ENCODE measurements at regions not wholly inside any gene's neighbourhood (a gene's known extent, or its start where the extent isn't known, plus 50 kb on each side); places are given as distances from the start of the nearest gene placed in this dataset.
"Not testable (repeated sequence)": the region's sequence is repeated elsewhere in the genome, so short reads cannot be mapped to it uniquely, and the experiment has no call there.

- peaks cover 4% of the 10 kb centered on the region; the same call in 1 of the 2 replicates for H3K9me3 ChIP-seq (ENCODE audit: control insufficient read depth, insufficient read depth, low read depth, low read length)
- H3K36me3 ChIP-seq (ENCODE audit: control insufficient read depth, insufficient read depth, low read length) = no peaks in the 10 kb centered on the region
- no TSS peak for BruUV-seq (replicated peaks)
- ATAC-seq (no peak), DNase-seq (ENCODE audit: low read depth, low spot score) (no peak)
- no peaks in the 10 kb centered on the region for H3K27me3 ChIP-seq (ENCODE audit: control insufficient read depth, insufficient read depth, low read length)
- no peak overlapping the region for H3K4me3 ChIP-seq (ENCODE audit: low read depth in 2 of 2, low read length in 2 of 2)
- H3K4me1 ChIP-seq (ENCODE audit: control insufficient read depth, insufficient read depth, low read length) = peaks cover 8% of the 10 kb centered on the region
- no peak overlapping the region for H3K27ac ChIP-seq (ENCODE audit: low read length)
- ChIA-PET CTCF (interaction anchor here (0.6 to 0.7 kb wide), 2 partner anchors 11 to 405 kb away, joined by 3 to 5 read pairs; no protein-coding TSS in a partner anchor), POLR2A (no interaction called here)
- intact Hi-C loops (cut with micrococcal nuclease; ENCODE audit: unreplicated experiment) = no loop called here
- in situ Hi-C loops (cut with HindIII; ENCODE audit: low pct_unique_long_range_greater_than_20kb, low sequenced_read_pairs) = no loop called here
- no peak for TF ChIP-seq SIN3A (IDR thresholded peaks at IDR 0.05; ENCODE audit: borderline replicate concordance, insufficient read depth, low read depth, low read length)
These were observed 53.1 kb upstream of the USP7 start for GRCh38 chr16:9016824-9017223.

GRCh38 chr16:9027070-9027799 lies 63.5 kb upstream of the USP7 start:
- POLR2A ChIA-PET = interaction anchor here (0.6 kb wide), 1 partner anchor 64 kb away, joined by 8 read pairs; no protein-coding TSS in a partner anchor
- in situ Hi-C loops (cut with HindIII; ENCODE audit: low pct_unique_long_range_greater_than_20kb, low sequenced_read_pairs) = no loop called here

GRCh38 chr16:9028491-9028890 lies 63.0 kb upstream of the HAPSTR1 start:
- BruUV-seq (replicated peaks); POLR2A ChIA-PET; H3K27ac ChIP-seq (ENCODE audit: low read length); DNase-seq (ENCODE audit: low read depth, low spot score); ATAC-seq; H3K4me1 ChIP-seq (ENCODE audit: control insufficient read depth, insufficient read depth, low read length); H3K27me3 ChIP-seq (ENCODE audit: control insufficient read depth, insufficient read depth, low read length); H3K9me3 ChIP-seq (ENCODE audit: control insufficient read depth, insufficient read depth, low read depth, low read length); H3K4me3 ChIP-seq (ENCODE audit: low read depth in 2 of 2, low read length in 2 of 2); intact Hi-C loops (cut with micrococcal nuclease; ENCODE audit: unreplicated experiment); CTCF ChIA-PET; H3K36me3 ChIP-seq (ENCODE audit: control insufficient read depth, insufficient read depth, low read length); in situ Hi-C loops (cut with HindIII; ENCODE audit: low pct_unique_long_range_greater_than_20kb, low sequenced_read_pairs): not testable (repeated sequence)

More at GRCh38 chr16:9027070-9027799, 63.5 kb upstream of the USP7 start:
- Histone ChIP-seq H3K36me3 (ENCODE audit: control insufficient read depth, insufficient read depth, low read length) (no peaks in the 10 kb centered on the region), H3K4me3 (ENCODE audit: low read depth in 2 of 2, low read length in 2 of 2) (no peak overlapping the region), H3K27ac (ENCODE audit: low read length) (no peak overlapping the region; the same call in 1 of the 2 replicates), H3K4me1 (ENCODE audit: control insufficient read depth, insufficient read depth, low read length) (no peaks in the 10 kb centered on the region), H3K9me3 (ENCODE audit: control insufficient read depth, insufficient read depth, low read depth, low read length) (no peaks in the 10 kb centered on the region), H3K27me3 (ENCODE audit: control insufficient read depth, insufficient read depth, low read length) (no peaks in the 10 kb centered on the region)
- intact Hi-C loops (cut with micrococcal nuclease; ENCODE audit: unreplicated experiment) = no loop called here
- no TSS peak for BruUV-seq (replicated peaks)
- ATAC-seq (peak; percentile 58; the same call in 1 of the 2 replicates), DNase-seq (ENCODE audit: low read depth, low spot score) (no peak)
- TF ChIP-seq SIN3A (IDR thresholded peaks at IDR 0.05; ENCODE audit: borderline replicate concordance, insufficient read depth, low read depth, low read length) = no peak
- TF ChIP-seq POLR2AphosphoS5 (IDR thresholded peaks at IDR 0.05; ENCODE audit: low read depth, low read length) = no peak
- TF ChIP-seq CTCF (IDR thresholded peaks at IDR 0.05) = no peak
- TF ChIP-seq TCF7L2 (IDR thresholded peaks at IDR 0.05; ENCODE audit: low read depth, low read length) = no peak
- no peak for TF ChIP-seq REST (IDR thresholded peaks at IDR 0.05; ENCODE audit: insufficient read depth in 1 of 2, low read depth in 2 of 2, low read length in 1 of 2)
- CTCF ChIA-PET = no interaction called here

All from Panc1 (cell line).